ENCODE measurements at regions not wholly inside any gene's neighbourhood (a gene's known extent, or its start where the extent isn't known, plus 50 kb on each side); places are given as distances from the start of the nearest gene placed in this dataset.

DNA sequence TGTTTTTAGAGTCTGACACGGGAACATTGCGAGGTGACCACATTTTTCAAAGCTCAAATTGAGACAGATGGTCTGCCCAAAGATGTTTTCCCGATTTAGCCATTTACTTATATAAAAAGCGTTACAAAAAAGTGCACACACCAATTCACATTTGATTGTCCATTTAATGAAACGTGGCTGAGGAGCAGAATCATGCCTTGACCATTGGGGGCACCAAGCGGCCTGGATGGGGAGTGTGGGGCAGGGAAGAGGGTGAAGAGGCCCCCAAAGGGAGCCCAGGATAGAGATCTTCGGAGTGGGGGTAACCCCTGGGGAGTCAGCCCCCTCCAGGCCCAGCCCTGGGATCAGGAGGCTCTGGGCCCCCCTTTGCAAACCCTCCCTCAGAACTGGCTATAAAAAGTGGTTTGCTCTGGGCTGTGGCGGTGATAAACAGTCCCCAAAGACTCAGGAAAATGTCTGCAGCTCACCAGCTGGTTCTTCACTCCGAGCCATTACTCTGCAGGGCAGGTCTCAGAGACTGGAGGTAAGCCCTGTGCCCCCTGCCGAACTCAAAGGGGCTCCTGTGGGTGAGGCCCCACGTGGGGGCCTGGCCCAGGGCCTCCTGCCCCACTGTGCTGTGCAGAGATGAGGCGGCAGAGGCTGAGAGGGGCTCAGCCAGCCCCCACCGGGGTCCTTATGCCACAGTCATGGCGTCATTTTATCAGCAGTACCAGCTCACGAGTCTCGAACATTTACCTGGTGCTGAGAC, 105.9 kb upstream of the SEC14L1 start:
- TF ChIP-seq JUN (CRISPR knock-in tag; IDR thresholded peaks at IDR 0.05): no peak
- no peak for TF ChIP-seq CTCF (IDR thresholded peaks at IDR 0.05)
- TF ChIP-seq NFYB (CRISPR knock-in tag; conservative IDR thresholded peaks at IDR 0.05; ENCODE audit: low read depth): no peak
- no peak for TF ChIP-seq MYBL2 (CRISPR knock-in tag; IDR thresholded peaks at IDR 0.05)
- no peak for TF ChIP-seq MXD4 (CRISPR knock-in tag; IDR thresholded peaks at IDR 0.05; ENCODE audit: borderline replicate concordance)
- no peak for TF ChIP-seq NR2C2 (CRISPR knock-in tag; IDR thresholded peaks at IDR 0.05)
